NB4 (cell line): ENCODE measurements at regions not wholly inside any gene's neighbourhood (a gene's known extent, or its start where the extent isn't known, plus 50 kb on each side); places are given as distances from the start of the nearest gene placed in this dataset.

Experiments
- CTCF ChIP-seq: IDR thresholded peaks from one replicate; pipeline ENCODE4 v1.5.1; 2012; ENCODE audit warnings: low read depth, low read length
- MAX ChIP-seq: IDR thresholded peaks from 2 replicates; pipeline ENCODE4 v1.6.1; 2011; ENCODE audit warnings: low read depth, low read length
- MYC ChIP-seq: IDR thresholded peaks from 2 replicates; pipeline ENCODE4 v1.6.1; 2011; ENCODE audit warnings: low read depth, low read length
- POLR2A ChIP-seq: IDR thresholded peaks from 2 replicates; pipeline ENCODE4 v1.6.1; 2011; ENCODE audit warnings: mild to moderate bottlenecking; ENCODE audit not compliant: insufficient read length; ENCODE audit errors: extremely low read depth

GRCh38 chr13:59480396-59481259, 683.1 kb downstream of the DIAPH3 start:
- TF ChIP-seq CTCF: no peak
- no peak for TF ChIP-seq MYC
- no peak for TF ChIP-seq POLR2A
- no peak for TF ChIP-seq MAX
